Chondrocyte (in vitro differentiated cells): ENCODE measurements at regions not wholly inside any gene's neighbourhood (a gene's known extent, or its start where the extent isn't known, plus 50 kb on each side); places are given as distances from the start of the nearest gene placed in this dataset.

Source experiments
- DNase-seq: peaks from one replicate; pipeline ENCODE4 v3.0.0; 2021; ENCODE audit warnings: mixed read lengths, low spot score
- H3K27ac Mint-ChIP-seq: one replicate; pipeline ENCODE4 v1.8.0; 2021; ENCODE audit warnings: mild to moderate bottlenecking, moderate library complexity, mixed read lengths; ENCODE audit not compliant: unreplicated experiment
- H3K27me3 Mint-ChIP-seq: 2 replicates; pipeline ENCODE4 v1.8.0; 2021; ENCODE audit warnings: low read depth, mixed read lengths
- H3K36me3 Mint-ChIP-seq: 2 replicates; pipeline ENCODE4 v1.8.0; 2021; ENCODE audit warnings: low read depth, mixed read lengths
- H3K4me1 Mint-ChIP-seq: 2 replicates; pipeline ENCODE4 v1.8.0; 2021; ENCODE audit warnings: low read depth, mild to moderate bottlenecking, mixed read lengths
- H3K4me3 Mint-ChIP-seq: one replicate; pipeline ENCODE4 v1.8.0; 2021; ENCODE audit warnings: mild to moderate bottlenecking, moderate library complexity, mixed read lengths; ENCODE audit not compliant: unreplicated experiment
- H3K9me3 Mint-ChIP-seq: 2 replicates; pipeline ENCODE4 v1.8.0; 2021; ENCODE audit warnings: low read depth, mixed read lengths
- CTCF ChIP-seq: fragments of 200-600 bp; sonication (generic); IDR thresholded peaks from 2 replicates; pipeline ENCODE4 v1.5.0; 2021; ENCODE audit warnings: antibody characterized with exemption, mild to moderate bottlenecking, moderate library complexity

- peaks cover 20% of the 10 kb centered on the region for H3K9me3 Mint-ChIP-seq
- no peak overlapping the region for H3K4me3 Mint-ChIP-seq
- no peak for DNase-seq
- peaks cover 3% of the 10 kb centered on the region for H3K36me3 Mint-ChIP-seq
- no peak for TF ChIP-seq CTCF
- no peak overlapping the region for H3K27ac Mint-ChIP-seq
- H3K4me1 Mint-ChIP-seq: no peaks in the 10 kb centered on the region
- peaks cover 9% of the 10 kb centered on the region for H3K27me3 Mint-ChIP-seq
These were observed 55.6 kb upstream of the ABCD3 start for GRCh38 chr1:94362466-94363058.

GRCh38 chr1:94358630-94359599 lies 59.3 kb upstream of the ABCD3 start:
- Mint-ChIP-seq H3K4me3 (no peak overlapping the region), H3K27ac (no peak overlapping the region), H3K4me1 (no peaks in the 10 kb centered on the region), H3K36me3 (peaks cover 2% of the 10 kb centered on the region), H3K9me3 (peaks cover 10% of the 10 kb centered on the region), H3K27me3 (peaks cover 5% of the 10 kb centered on the region)
- TF ChIP-seq CTCF: no peak
- DNase-seq: no peak

GRCh38 chr1:94357661-94358060 lies 60.5 kb upstream of the ABCD3 start:
- H3K27ac Mint-ChIP-seq: no peak overlapping the region
- peaks cover 2% of the 10 kb centered on the region for H3K36me3 Mint-ChIP-seq
- peaks cover 5% of the 10 kb centered on the region for H3K9me3 Mint-ChIP-seq
- H3K27me3 Mint-ChIP-seq: peaks cover 5% of the 10 kb centered on the region
- DNase-seq: no peak
- H3K4me3 Mint-ChIP-seq: no peak overlapping the region
- no peaks in the 10 kb centered on the region for H3K4me1 Mint-ChIP-seq
- TF ChIP-seq CTCF: no peak

GRCh38 chr1:94355485-94355980 lies 62.7 kb upstream of the ABCD3 start:
- Mint-ChIP-seq H3K36me3 (peaks cover 2% of the 10 kb centered on the region), H3K9me3 (no peaks in the 10 kb centered on the region), H3K4me1 (peaks cover 12% of the 10 kb centered on the region), H3K4me3 (no peak overlapping the region), H3K27me3 (peaks cover 5% of the 10 kb centered on the region), H3K27ac (no peak overlapping the region)
- DNase-seq: no peak
- no peak for TF ChIP-seq CTCF

- TF ChIP-seq CTCF: no peak
- no peaks in the 10 kb centered on the region for H3K9me3 Mint-ChIP-seq
- H3K27ac Mint-ChIP-seq: no peak overlapping the region
- peaks cover 12% of the 10 kb centered on the region for H3K4me1 Mint-ChIP-seq
- no peak overlapping the region for H3K4me3 Mint-ChIP-seq
- H3K27me3 Mint-ChIP-seq: peaks cover 5% of the 10 kb centered on the region
- no peak for DNase-seq
- H3K36me3 Mint-ChIP-seq: no peaks in the 10 kb centered on the region
These were observed 66.7 kb upstream of the ABCD3 start for GRCh38 chr1:94351481-94351880.
